PC-9 (cell line): ENCODE measurements at regions not wholly inside any gene's neighbourhood (a gene's known extent, or its start where the extent isn't known, plus 50 kb on each side); places are given as distances from the start of the nearest gene placed in this dataset.

Experiments used
- BruUV-seq: library from RNA; stranded (reverse); fragments of 400-500 nt; replicated peaks from 2 replicates; lab custom pipeline; 2021; lab: Mats Ljungman, UMichigan
- CTCF ChIA-PET: fragments of 300-600 bp; sonication (Branson Sonifier 250); formaldehyde crosslinking; loops from one replicate; lab custom pipeline; 2022; ENCODE audit warnings: antibody characterized with exemption; lab: Charles Lee
- POLR2A ChIA-PET: fragments of 300-600 bp; sonication (Branson Sonifier 250); formaldehyde crosslinking; loops from one replicate; lab custom pipeline; 2022; ENCODE audit warnings: antibody characterized with exemption; ENCODE audit not compliant: unreplicated experiment; lab: Charles Lee
- DNase-seq, 2 experiments: peaks; one replicate each; pipeline versions ENCODE4 v3.0.0 to v3.0.0-alpha.2; 2015 to 2022; ENCODE audit warnings: mixed read lengths in 1 of 2
- H2AFZ ChIP-seq: fragments of 200-600 bp; sonication (generic); 2 replicates; pipeline ENCODE4 v1.8.1; 2017; ENCODE audit warnings: antibody characterized with exemption
- H3F3A ChIP-seq: fragments of 200-600 bp; sonication (generic); 2 replicates; pipeline ENCODE4 v1.8.1; 2017; ENCODE audit warnings: antibody characterized with exemption, mild to moderate bottlenecking, low read depth; ENCODE audit not compliant: insufficient read depth
- H3K27ac ChIP-seq: fragments of 200-600 bp; sonication (generic); 2 replicates; pipeline ENCODE4 v1.6.1; 2016; ENCODE audit warnings: mixed run types
- H3K27me3 ChIP-seq: fragments of 200-600 bp; sonication (generic); 2 replicates; pipeline ENCODE4 v1.6.1; 2016; ENCODE audit warnings: low read depth, mixed run types; ENCODE audit not compliant: insufficient read depth
- H3K36me3 ChIP-seq: fragments of 200-600 bp; sonication (generic); 2 replicates; pipeline ENCODE4 v1.6.1; 2016; ENCODE audit warnings: low read depth, mixed run types
- H3K4me1 ChIP-seq: fragments of 200-600 bp; sonication (generic); replicated peaks from 2 replicates; pipeline ENCODE4 v1.6.1; 2016; ENCODE audit warnings: mixed run types; ENCODE audit not compliant: insufficient read depth
- H3K4me2 ChIP-seq: fragments of 200-600 bp; sonication (generic); 2 replicates; pipeline ENCODE4 v1.6.1; 2017; ENCODE audit warnings: mixed run types
- H3K4me3 ChIP-seq: fragments of 200-600 bp; sonication (generic); 2 replicates; pipeline ENCODE4 v1.6.1; 2016; ENCODE audit warnings: mixed run types
- H3K79me2 ChIP-seq: fragments of 200-600 bp; sonication (generic); 2 replicates; pipeline ENCODE4 v1.6.1; 2017; ENCODE audit warnings: low read depth, mixed run types
- H3K9me2 ChIP-seq: fragments of 200-600 bp; sonication (generic); 2 replicates; pipeline ENCODE4 v1.8.1; 2017; ENCODE audit warnings: mild to moderate bottlenecking; ENCODE audit not compliant: insufficient read depth
- H3K9me3 ChIP-seq: fragments of 200-600 bp; sonication (generic); 2 replicates; pipeline ENCODE4 v1.8.1; 2016; ENCODE audit warnings: low read depth; ENCODE audit not compliant: insufficient read depth
- H4K20me1 ChIP-seq: fragments of 200-600 bp; sonication (generic); 2 replicates; pipeline ENCODE4 v1.8.1; 2017; ENCODE audit not compliant: insufficient read depth
- CTCF ChIP-seq: fragments of 200-600 bp; sonication (generic); conservative IDR thresholded peaks from 2 replicates; pipeline ENCODE4 v1.6.1; 2017; ENCODE audit warnings: mixed run types, antibody characterized with exemption, mild to moderate bottlenecking, moderate library complexity
- EZH2 ChIP-seq: fragments of 200-600 bp; sonication (generic); IDR thresholded peaks from 2 replicates; pipeline ENCODE4 v1.8.0; 2017; ENCODE audit warnings: antibody characterized with exemption, low read depth
- intact Hi-C: fragments of 100-400 bp; cut with micrococcal nuclease; formaldehyde crosslinking; loops from one replicate; pipeline ENCODE4 v1.10.0; 2022; ENCODE audit not compliant: unreplicated experiment

DNA sequence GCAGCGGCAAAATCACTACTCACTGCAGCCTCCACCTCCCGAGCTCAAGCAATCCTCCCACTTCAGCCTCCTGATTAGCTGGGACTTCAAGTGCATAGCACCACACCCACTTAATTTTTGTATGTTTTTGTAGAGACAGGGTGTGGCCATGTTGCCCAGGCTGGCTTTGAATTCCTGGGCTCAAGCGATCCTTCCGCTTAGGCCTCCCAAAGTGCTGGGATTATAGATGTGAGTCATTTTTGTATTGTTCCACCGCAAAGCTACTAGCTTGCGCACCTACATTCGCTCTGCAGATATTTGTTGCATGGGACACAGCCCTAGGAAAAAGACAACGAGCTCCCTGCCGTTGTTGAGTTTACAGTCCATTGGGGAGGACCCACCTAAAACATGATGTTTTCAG is 173.5 kb upstream of the AGAP1 start:
- no peak overlapping the region for H3K4me3 ChIP-seq
- H3K9me2 ChIP-seq, result no peaks in the 10 kb centered on the region
- ChIA-PET CTCF (interaction anchor here (1.2 kb wide), 1 partner anchor 426 kb away, joined by 4 read pairs; no protein-coding TSS in a partner anchor), POLR2A (interaction anchor here (0.5 to 0.6 kb wide), 4 partner anchors 212 to 1097 kb away, joined by 3 to 4 read pairs (median 3); no protein-coding TSS in a partner anchor)
- H3F3A ChIP-seq, result no peaks in the 10 kb centered on the region
- H3K27me3 ChIP-seq, result no peaks in the 10 kb centered on the region
- no peaks in the 10 kb centered on the region for H3K9me3 ChIP-seq
- H3K4me2 ChIP-seq, result no peak overlapping the region
- DNase-seq, result peak; percentile 55 to 79
- H3K36me3 ChIP-seq, result no peaks in the 10 kb centered on the region
- intact Hi-C loops, result loop anchor here (1.0 to 10.0 kb wide), 3 partner anchors 74 to 424 kb away; no protein-coding TSS in a partner anchor
- BruUV-seq, result no TSS peak
- H2AFZ ChIP-seq, result no peak overlapping the region
- H3K27ac ChIP-seq, result no peak overlapping the region
- TF ChIP-seq EZH2 (no peak), CTCF (no peak)
- H3K79me2 ChIP-seq, result no peaks in the 10 kb centered on the region
- H3K4me1 ChIP-seq, result no peaks in the 10 kb centered on the region; the same call in 1 of the 2 replicates
- H4K20me1 ChIP-seq, result no peaks in the 10 kb centered on the region

GRCh38 chr2:235324324-235324723 is 169.5 kb upstream of the AGAP1 start:
- CTCF ChIA-PET, result interaction anchor here (0.6 kb wide), 1 partner anchor 270 kb away, joined by 3 read pairs; no protein-coding TSS in a partner anchor
- Histone ChIP-seq H3K9me2 (no peaks in the 10 kb centered on the region), H3K27ac (no peak overlapping the region), H3K79me2 (no peaks in the 10 kb centered on the region), H3K36me3 (no peaks in the 10 kb centered on the region), H3F3A (no peaks in the 10 kb centered on the region), H3K4me3 (no peak overlapping the region), H3K4me2 (no peak overlapping the region), H3K4me1 (no peaks in the 10 kb centered on the region), H3K27me3 (no peaks in the 10 kb centered on the region), H3K9me3 (no peaks in the 10 kb centered on the region), H2AFZ (no peak overlapping the region), H4K20me1 (no peaks in the 10 kb centered on the region)
- no TSS peak for BruUV-seq
- intact Hi-C loops, result loop anchor here (5.0 to 10.0 kb wide), 2 partner anchors 152 to 420 kb away; no protein-coding TSS in a partner anchor
- TF ChIP-seq CTCF, result no peak
- TF ChIP-seq EZH2, result no peak
- DNase-seq, result no peak
- POLR2A ChIA-PET, result no interaction called here

- Histone ChIP-seq H3K9me3 (no peaks in the 10 kb centered on the region), H3K4me1 (no peaks in the 10 kb centered on the region), H3K36me3 (no peaks in the 10 kb centered on the region), H3F3A (no peaks in the 10 kb centered on the region), H3K4me3 (no peak overlapping the region), H2AFZ (no peak overlapping the region), H3K27ac (no peak overlapping the region), H4K20me1 (no peaks in the 10 kb centered on the region), H3K79me2 (no peaks in the 10 kb centered on the region), H3K9me2 (no peaks in the 10 kb centered on the region), H3K27me3 (no peaks in the 10 kb centered on the region), H3K4me2 (no peak overlapping the region)
- intact Hi-C loops, result loop anchor here (10.0 kb wide), 1 partner anchor 420 kb away; no protein-coding TSS in a partner anchor
- POLR2A ChIA-PET, result no interaction called here
- BruUV-seq, result no TSS peak
- TF ChIP-seq EZH2 (no peak), CTCF (no peak)
- CTCF ChIA-PET, result interaction anchor here (0.6 to 1.2 kb wide), 2 partner anchors 269 to 421 kb away, joined by 3 read pairs; no protein-coding TSS in a partner anchor
- peak in 1 of 2 experiments; percentile 78 for DNase-seq
These were observed 168.7 kb upstream of the AGAP1 start for GRCh38 chr2:235325151-235325550.
